OCI-LY7 (cell line): ENCODE measurements at regions not wholly inside any gene's neighbourhood (a gene's known extent, or its start where the extent isn't known, plus 50 kb on each side); places are given as distances from the start of the nearest gene placed in this dataset.
A peak's percentile ranks its signal among the peaks of the same experiment; 100 is the strongest.

Source experiments
- BruUV-seq: library from RNA; stranded (reverse); fragments of 400-500 nt; replicated peaks from 2 replicates; lab custom pipeline; 2021; lab: Mats Ljungman, UMichigan
- CTCF ChIA-PET: fragments of 300-600 bp; sonication (Branson Sonifier 250); formaldehyde crosslinking; loops from one replicate; lab custom pipeline; 2022; ENCODE audit warnings: antibody characterized with exemption; ENCODE audit not compliant: unreplicated experiment; lab: Charles Lee
- POLR2A ChIA-PET: fragments of 300-600 bp; sonication (Branson Sonifier 250); formaldehyde crosslinking; loops from one replicate; lab custom pipeline; 2022; ENCODE audit warnings: antibody characterized with exemption; lab: Charles Lee
- DNase-seq: peaks from one replicate; pipeline ENCODE4 v3.0.0-alpha.2; 2015; ENCODE audit warnings: low spot score
- H2AFZ ChIP-seq: fragments of 200-600 bp; sonication (generic), shearing (Covaris generic); 2 replicates; pipeline ENCODE4 v1.6.1; 2014; ENCODE audit warnings: mild to moderate bottlenecking, antibody characterized with exemption, low read length, moderate library complexity
- H3K27ac ChIP-seq: fragments of 200-600 bp; sonication (generic); 2 replicates; pipeline ENCODE4 v1.5.1; 2014; ENCODE audit warnings: mixed run types, low read depth, mild to moderate bottlenecking, moderate library complexity, low read length, inconsistent platforms; ENCODE audit not compliant: poor library complexity, severe bottlenecking
- H3K36me3 ChIP-seq: fragments of 200-600 bp; sonication (generic); 2 replicates; pipeline ENCODE4 v1.6.1; 2014; ENCODE audit warnings: mild to moderate bottlenecking, antibody characterized with exemption, low read length, moderate library complexity, mixed read lengths; ENCODE audit not compliant: insufficient read depth
- H3K4me1 ChIP-seq: fragments of 200-600 bp; sonication (generic); 2 replicates; pipeline ENCODE4 v1.5.1; 2014; ENCODE audit warnings: mild to moderate bottlenecking, low read length; ENCODE audit not compliant: insufficient read depth, poor library complexity, severe bottlenecking
- H3K4me2 ChIP-seq: fragments of 200-600 bp; sonication (generic); 2 replicates; pipeline ENCODE4 v1.6.1; 2014; ENCODE audit warnings: mild to moderate bottlenecking, low read length
- H3K4me3 ChIP-seq: fragments of 200-600 bp; sonication (generic); 2 replicates; pipeline ENCODE4 v1.5.1; 2014; ENCODE audit warnings: mild to moderate bottlenecking, low read depth, low read length; ENCODE audit not compliant: poor library complexity, severe bottlenecking
- H3K79me2 ChIP-seq: fragments of 200-600 bp; sonication (generic); 2 replicates; pipeline ENCODE4 v1.6.1; 2016; ENCODE audit warnings: low read depth, mild to moderate bottlenecking, low read length, moderate library complexity, mixed read lengths; ENCODE audit not compliant: insufficient read depth
- H3K9me2 ChIP-seq: fragments of 200-600 bp; sonication (generic); 2 replicates; pipeline ENCODE4 v1.6.1; 2016; ENCODE audit warnings: mild to moderate bottlenecking, low read length, mixed read lengths; ENCODE audit not compliant: insufficient read depth
- H3K9me3 ChIP-seq: fragments of 200-600 bp; sonication (generic); 2 replicates; pipeline ENCODE4 v1.6.1; 2014; ENCODE audit warnings: mild to moderate bottlenecking, mixed run types, low read length, mixed read lengths
- H4K20me1 ChIP-seq: fragments of 200-600 bp; sonication (generic); 2 replicates; pipeline ENCODE4 v1.6.1; 2014; ENCODE audit warnings: mild to moderate bottlenecking, antibody characterized with exemption, low read length, moderate library complexity, mixed read lengths; ENCODE audit not compliant: insufficient read depth
- EZH2phosphoT487 ChIP-seq: fragments of 200-600 bp; sonication (generic); IDR thresholded peaks from 2 replicates; pipeline ENCODE4 v1.6.1; 2018; ENCODE audit warnings: low read depth, borderline replicate concordance, mild to moderate bottlenecking, mixed run types, antibody characterized with exemption, low read length, moderate library complexity, mixed read lengths
- intact Hi-C: fragments of 100-400 bp; cut with micrococcal nuclease; formaldehyde crosslinking; loops from one replicate; pipeline ENCODE4 v1.10.0; 2022; ENCODE audit not compliant: unreplicated experiment
- TF ChIP-seq, protein P1 (sequence below): fragments of 200-600 bp; sonication (generic); conservative IDR thresholded peaks from 2 replicates; pipeline ENCODE4 v1.5.1; 2014; ENCODE audit warnings: mild to moderate bottlenecking, antibody characterized with exemption, low read length, moderate library complexity, mixed read lengths

DNA sequence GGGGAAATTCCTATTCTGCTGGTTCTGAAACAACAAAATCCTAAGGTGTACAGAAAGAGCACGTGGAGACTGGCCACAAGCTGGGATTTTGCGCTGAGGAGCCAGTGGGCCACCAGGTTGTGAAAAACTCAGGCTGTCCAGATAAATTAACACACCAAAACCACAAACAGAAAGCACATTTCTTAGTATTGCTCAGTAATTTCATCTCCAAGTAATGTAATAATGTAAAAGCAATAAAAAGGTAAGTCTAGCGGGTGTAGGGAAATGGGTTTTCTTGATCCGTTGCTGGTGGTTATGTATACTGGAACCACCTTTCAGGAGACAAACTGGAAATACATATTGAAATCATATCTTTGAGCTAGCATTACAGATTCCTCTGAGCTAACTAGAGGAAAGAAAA lies 195.6 kb upstream of the CNR1 start:
- Histone ChIP-seq H3K4me1 (no peaks in the 10 kb centered on the region), H3K9me2 (no peaks in the 10 kb centered on the region), H4K20me1 (no peaks in the 10 kb centered on the region), H3K9me3 (no peaks in the 10 kb centered on the region), H3K4me3 (no peak overlapping the region), H2AFZ (no peak overlapping the region), H3K79me2 (no peaks in the 10 kb centered on the region), H3K4me2 (no peak overlapping the region), H3K36me3 (no peaks in the 10 kb centered on the region), H3K27ac (no peak overlapping the region)
- TF ChIP-seq EZH2phosphoT487, result no peak
- TF ChIP-seq, protein P1, sequence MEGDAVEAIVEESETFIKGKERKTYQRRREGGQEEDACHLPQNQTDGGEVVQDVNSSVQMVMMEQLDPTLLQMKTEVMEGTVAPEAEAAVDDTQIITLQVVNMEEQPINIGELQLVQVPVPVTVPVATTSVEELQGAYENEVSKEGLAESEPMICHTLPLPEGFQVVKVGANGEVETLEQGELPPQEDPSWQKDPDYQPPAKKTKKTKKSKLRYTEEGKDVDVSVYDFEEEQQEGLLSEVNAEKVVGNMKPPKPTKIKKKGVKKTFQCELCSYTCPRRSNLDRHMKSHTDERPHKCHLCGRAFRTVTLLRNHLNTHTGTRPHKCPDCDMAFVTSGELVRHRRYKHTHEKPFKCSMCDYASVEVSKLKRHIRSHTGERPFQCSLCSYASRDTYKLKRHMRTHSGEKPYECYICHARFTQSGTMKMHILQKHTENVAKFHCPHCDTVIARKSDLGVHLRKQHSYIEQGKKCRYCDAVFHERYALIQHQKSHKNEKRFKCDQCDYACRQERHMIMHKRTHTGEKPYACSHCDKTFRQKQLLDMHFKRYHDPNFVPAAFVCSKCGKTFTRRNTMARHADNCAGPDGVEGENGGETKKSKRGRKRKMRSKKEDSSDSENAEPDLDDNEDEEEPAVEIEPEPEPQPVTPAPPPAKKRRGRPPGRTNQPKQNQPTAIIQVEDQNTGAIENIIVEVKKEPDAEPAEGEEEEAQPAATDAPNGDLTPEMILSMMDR, result no peak
- ChIA-PET CTCF (no interaction called here), POLR2A (no interaction called here)
- intact Hi-C loops, result no loop called here
- no TSS peak for BruUV-seq
- no peak for DNase-seq

DNA sequence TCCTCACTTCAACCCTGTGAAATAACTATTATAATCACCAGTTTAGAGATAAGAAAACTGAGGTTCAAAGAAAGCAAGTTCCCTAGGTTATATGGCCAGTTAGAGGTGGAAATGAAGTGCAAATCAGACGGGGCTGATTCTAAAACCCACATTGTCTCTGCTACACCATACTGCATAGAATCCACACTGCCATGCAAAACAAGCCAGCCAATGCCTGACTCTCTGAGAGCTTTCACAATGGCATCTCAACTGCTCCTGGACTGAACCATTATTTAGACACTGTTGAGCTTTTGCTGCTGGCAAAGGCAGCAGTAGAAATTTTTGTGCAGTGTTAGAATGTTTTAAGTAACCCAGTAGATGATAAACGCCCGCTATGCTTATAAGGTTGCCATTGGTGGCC lies 195.2 kb upstream of the CNR1 start:
- CTCF ChIA-PET, result no interaction called here
- intact Hi-C loops, result no loop called here
- Histone ChIP-seq H3K4me3 (no peak overlapping the region), H3K4me2 (no peak overlapping the region), H3K4me1 (no peaks in the 10 kb centered on the region), H3K27ac (no peak overlapping the region), H3K36me3 (no peaks in the 10 kb centered on the region), H3K9me3 (no peaks in the 10 kb centered on the region), H2AFZ (peak overlapping the region; percentile 35; the same call in 1 of the 2 replicates), H3K79me2 (no peaks in the 10 kb centered on the region), H4K20me1 (no peaks in the 10 kb centered on the region), H3K9me2 (no peaks in the 10 kb centered on the region)
- no peak for DNase-seq
- TF ChIP-seq, protein P1, result no peak
- no peak for TF ChIP-seq EZH2phosphoT487
- no TSS peak for BruUV-seq
- POLR2A ChIA-PET, result no interaction called here

DNA sequence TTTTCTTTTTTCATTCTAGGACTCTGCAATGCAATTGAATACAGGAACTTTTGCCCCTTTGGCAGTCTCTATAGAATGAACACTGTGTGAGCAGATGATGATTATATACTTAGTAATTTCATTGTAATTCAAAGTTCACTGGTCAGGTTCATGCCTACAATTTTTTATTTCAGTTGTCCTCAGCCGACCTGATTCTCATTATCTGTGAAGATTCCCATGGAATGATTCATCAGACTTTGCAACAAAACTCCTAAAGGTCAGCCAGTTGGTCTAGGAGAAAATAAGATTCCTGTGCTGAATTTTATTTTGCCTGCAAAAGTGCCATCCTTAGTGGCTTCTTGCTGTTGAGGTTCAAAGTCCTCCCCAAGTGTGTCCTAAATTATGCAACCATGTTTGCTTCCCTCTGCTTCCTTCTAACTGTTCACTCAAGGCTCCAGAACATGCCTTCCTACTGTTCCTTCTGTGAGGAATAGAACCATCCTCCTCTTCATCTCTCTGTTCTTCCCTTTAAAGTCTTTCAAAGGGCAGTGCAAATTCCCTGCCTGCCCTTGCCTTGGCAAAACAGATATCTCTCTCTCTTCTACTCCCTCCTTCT lies 194.2 kb upstream of the CNR1 start:
- POLR2A ChIA-PET, result interaction anchor here (0.6 kb wide), 1 partner anchor 568 kb away, joined by 3 read pairs; no protein-coding TSS in a partner anchor
- Histone ChIP-seq H3K4me2 (no peak overlapping the region), H4K20me1 (no peaks in the 10 kb centered on the region), H3K27ac (no peak overlapping the region), H3K9me2 (no peaks in the 10 kb centered on the region), H3K79me2 (no peaks in the 10 kb centered on the region), H3K9me3 (no peaks in the 10 kb centered on the region), H3K36me3 (no peaks in the 10 kb centered on the region), H2AFZ (peak overlapping the region; percentile 35; the same call in 1 of the 2 replicates), H3K4me1 (no peaks in the 10 kb centered on the region), H3K4me3 (no peak overlapping the region)
- intact Hi-C loops, result no loop called here
- DNase-seq, result no peak
- TF ChIP-seq, protein P1, result no peak
- TF ChIP-seq EZH2phosphoT487, result no peak
- no TSS peak for BruUV-seq
- CTCF ChIA-PET, result no interaction called here
